KOPT-K1 (cell line): ENCODE measurements at regions not wholly inside any gene's neighbourhood (a gene's known extent, or its start where the extent isn't known, plus 50 kb on each side); places are given as distances from the start of the nearest gene placed in this dataset.

Source experiments
- H3K27ac ChIP-seq: fragments of 200-600 bp; sonication (generic); 2 replicates; pipeline ENCODE4 v1.5.1; 2016; ENCODE audit warnings: antibody characterized with exemption, mild to moderate bottlenecking, low read depth, low read length; ENCODE audit not compliant: poor library complexity, severe bottlenecking
- H3K36me3 ChIP-seq: fragments of 200-600 bp; sonication (generic); 2 replicates; pipeline ENCODE4 v1.5.1; 2017; ENCODE audit warnings: antibody characterized with exemption, mild to moderate bottlenecking, low read length, moderate library complexity; ENCODE audit not compliant: insufficient read depth
- H3K9me3 ChIP-seq: fragments of 200-600 bp; sonication (generic); 2 replicates; pipeline ENCODE4 v1.5.1; 2017; ENCODE audit warnings: antibody characterized with exemption, low read length, mild to moderate bottlenecking; ENCODE audit not compliant: insufficient read depth, poor library complexity, severe bottlenecking

- peaks cover 21% of the 10 kb centered on the region for H3K9me3 ChIP-seq
- H3K27ac ChIP-seq, result peak overlapping the region; percentile 51
- no peaks in the 10 kb centered on the region for H3K36me3 ChIP-seq
Measured at GRCh38 chr5:52710972-52711596, 76.6 kb upstream of the ITGA1 start.

- H3K36me3 ChIP-seq, result no peaks in the 10 kb centered on the region
- peak overlapping the region; percentile 51 for H3K27ac ChIP-seq
- peaks cover 33% of the 10 kb centered on the region for H3K9me3 ChIP-seq
Measured at GRCh38 chr5:52712354-52712753, 75.4 kb upstream of the ITGA1 start.

GRCh38 chr5:52725065-52725746 is 62.5 kb upstream of the ITGA1 start:
- H3K36me3 ChIP-seq, result no peaks in the 10 kb centered on the region
- H3K9me3 ChIP-seq, result peaks cover 14% of the 10 kb centered on the region
- H3K27ac ChIP-seq, result peak overlapping the region; percentile 96

- no peaks in the 10 kb centered on the region for H3K36me3 ChIP-seq
- H3K27ac ChIP-seq, result peak overlapping the region; percentile 96
- peaks cover 15% of the 10 kb centered on the region for H3K9me3 ChIP-seq
Measured at GRCh38 chr5:52725808-52726207, 61.9 kb upstream of the ITGA1 start.

DNA sequence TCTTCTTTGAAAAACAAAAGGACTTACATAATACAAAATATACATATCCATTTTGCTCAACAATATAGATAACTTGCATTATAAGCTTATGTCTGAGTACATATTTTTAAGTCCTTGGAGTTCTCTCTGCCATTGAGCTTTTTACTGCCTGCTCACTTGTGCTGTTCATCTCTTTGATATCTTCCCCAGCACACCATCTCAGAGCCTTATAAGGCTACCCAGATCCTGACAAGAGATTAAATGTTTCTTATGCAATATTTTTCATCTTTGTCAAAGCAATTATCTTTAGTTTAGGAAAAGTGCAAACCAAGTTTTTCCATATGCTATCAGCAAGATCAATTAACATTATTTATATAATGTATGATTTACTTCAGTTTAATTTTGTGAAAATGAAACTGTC is 60.7 kb upstream of the ITGA1 start:
- no peaks in the 10 kb centered on the region for H3K36me3 ChIP-seq
- H3K9me3 ChIP-seq, result peaks cover 27% of the 10 kb centered on the region
- peak overlapping the region; percentile 96 for H3K27ac ChIP-seq

DNA sequence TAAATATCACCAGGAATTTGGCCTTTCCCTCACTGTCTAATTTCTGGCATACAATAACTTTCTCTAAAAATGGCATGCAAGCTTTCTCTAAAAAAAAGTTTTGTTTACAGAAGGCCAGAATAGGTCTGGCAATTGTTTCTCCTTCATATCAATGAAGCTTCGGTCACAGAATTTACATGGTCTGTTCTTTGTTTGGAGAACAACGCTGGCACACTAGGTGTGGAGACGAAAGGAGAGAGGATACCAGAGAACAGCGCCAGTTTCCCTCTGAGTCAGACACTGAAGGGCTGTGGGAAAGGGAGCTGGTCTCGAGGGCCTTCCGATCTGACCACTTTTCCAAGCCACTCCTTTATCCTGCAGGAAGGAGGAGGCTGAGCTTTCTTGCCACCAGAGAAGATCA is 60.1 kb upstream of the ITGA1 start:
- Histone ChIP-seq H3K36me3 (no peaks in the 10 kb centered on the region), H3K27ac (peak overlapping the region; percentile 96), H3K9me3 (peaks cover 31% of the 10 kb centered on the region)

- H3K27ac ChIP-seq, result peak overlapping the region; percentile 96
- no peaks in the 10 kb centered on the region for H3K36me3 ChIP-seq
- H3K9me3 ChIP-seq, result peaks cover 25% of the 10 kb centered on the region
Measured at GRCh38 chr5:52728224-52728623, 59.5 kb upstream of the ITGA1 start.

DNA sequence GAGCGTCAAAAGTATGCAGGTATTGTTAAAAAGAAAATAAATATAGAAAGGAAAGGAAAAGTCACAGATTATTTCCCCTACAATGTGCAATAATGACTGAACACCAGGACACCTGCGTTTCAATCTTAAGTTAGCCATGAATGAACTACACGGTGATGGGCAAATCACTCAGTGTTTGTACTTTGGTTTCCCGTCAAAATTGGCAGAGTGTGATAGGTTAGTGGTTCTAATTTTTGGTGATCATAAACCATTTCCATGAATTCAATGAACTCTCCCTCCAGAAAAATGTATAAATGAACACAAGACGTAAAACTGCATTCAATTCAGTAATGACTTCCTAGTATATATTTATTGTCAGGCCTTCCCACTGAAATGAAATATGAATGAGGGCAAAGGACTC is 59.0 kb upstream of the ITGA1 start:
- Histone ChIP-seq H3K27ac (peak overlapping the region; percentile 96), H3K36me3 (no peaks in the 10 kb centered on the region), H3K9me3 (peaks cover 24% of the 10 kb centered on the region)

DNA sequence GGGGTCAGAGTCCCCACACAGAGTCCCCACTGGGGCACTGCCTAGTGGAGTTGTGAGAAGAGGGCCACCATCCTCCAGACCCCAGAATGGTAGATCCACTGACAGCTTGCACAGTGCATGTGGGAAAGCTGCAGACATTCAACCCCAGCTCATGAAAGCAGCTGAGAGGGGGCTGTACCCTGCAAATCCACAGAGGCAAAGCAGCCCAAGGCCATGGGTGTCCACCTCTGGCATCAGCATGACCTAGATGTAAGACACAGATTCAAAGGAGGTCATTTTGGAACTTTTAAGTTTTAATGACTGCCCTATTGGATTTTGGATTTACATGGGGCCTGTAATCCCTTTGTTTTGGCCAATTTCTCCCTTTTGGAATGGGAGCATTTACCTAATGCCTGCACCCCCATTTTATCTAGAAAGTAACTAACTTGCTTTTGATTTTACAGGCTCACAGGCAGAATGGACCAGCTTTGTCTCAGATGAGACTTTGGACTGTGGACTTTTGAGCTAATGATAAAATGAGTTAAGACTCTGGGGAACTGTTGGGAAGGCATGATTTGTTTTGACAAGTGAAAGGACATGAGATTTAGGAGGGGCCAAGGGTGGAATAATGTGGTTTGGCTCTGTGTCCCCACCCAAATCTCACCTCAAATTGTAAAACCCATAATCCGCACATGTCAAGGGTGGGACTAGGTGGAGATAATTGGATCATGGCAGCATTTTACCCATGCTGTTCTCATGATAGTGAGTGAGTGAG is 56.3 kb upstream of the ITGA1 start:
- peaks cover 25% of the 10 kb centered on the region for H3K9me3 ChIP-seq
- H3K36me3 ChIP-seq, result no peaks in the 10 kb centered on the region
- peak overlapping the region; percentile 96 for H3K27ac ChIP-seq

DNA sequence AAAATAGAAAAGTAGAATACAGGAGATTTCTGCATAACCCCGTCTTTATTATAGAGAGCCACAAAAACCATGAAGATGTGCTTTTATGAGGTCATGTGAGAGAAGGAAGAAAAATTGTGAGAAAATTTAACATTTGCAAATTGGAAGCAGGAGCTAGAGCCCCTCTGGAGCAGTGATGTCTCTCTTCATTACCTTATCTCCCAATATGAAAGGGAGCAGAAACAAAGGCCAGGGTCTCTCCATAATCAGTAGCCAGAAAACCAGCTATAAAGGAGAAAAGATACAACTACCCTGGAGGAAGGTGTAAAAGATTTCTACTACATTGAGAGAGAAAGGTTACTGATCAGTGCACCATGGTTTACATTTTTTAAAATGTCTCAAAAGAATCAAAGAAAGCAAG is 53.2 kb upstream of the ITGA1 start:
- H3K36me3 ChIP-seq, result no peaks in the 10 kb centered on the region
- H3K9me3 ChIP-seq, result peaks cover 28% of the 10 kb centered on the region
- H3K27ac ChIP-seq, result peak overlapping the region; percentile 53

DNA sequence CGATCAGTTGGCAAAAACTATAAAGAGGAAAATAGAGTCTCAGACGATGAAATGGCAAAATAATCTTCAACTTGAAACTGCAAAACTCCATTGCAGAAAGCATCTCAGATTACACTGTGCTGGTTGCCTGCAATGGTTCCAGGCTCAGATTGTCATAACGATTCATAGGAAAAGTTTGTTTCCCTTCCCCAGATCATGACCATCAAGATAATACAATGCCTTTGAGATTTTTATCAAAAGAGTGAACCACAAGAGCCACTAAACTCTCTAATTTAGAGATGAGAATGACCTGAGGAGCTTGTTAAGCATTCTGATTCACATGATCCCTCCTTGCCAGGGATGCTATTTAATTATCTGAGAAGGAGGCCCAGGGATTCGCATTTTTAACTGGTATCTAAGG is 52.6 kb upstream of the ITGA1 start:
- Histone ChIP-seq H3K27ac (peak overlapping the region; percentile 53), H3K9me3 (peaks cover 27% of the 10 kb centered on the region), H3K36me3 (no peaks in the 10 kb centered on the region)
